ENCODE measurements at regions not wholly inside any gene's neighbourhood (a gene's known extent, or its start where the extent isn't known, plus 50 kb on each side); places are given as distances from the start of the nearest gene placed in this dataset.

GRCh38 chr2:183867206-183867605 is 731.1 kb upstream of the ZNF804A start:
- Histone ChIP-seq H3K9me3 (ENCODE audit: control extremely low read depth in 1 of 5, control insufficient read depth in 4 of 5, insufficient read depth in 2 of 5, low read depth in 1 of 5, low read length in 4 of 5) (peaks cover 0 to 3% (median 0%) of the 10 kb centered on the region in 5 experiments), H3K27me3 (replicated peaks in 2 of 5; ENCODE audit: control insufficient read depth in 4 of 5, insufficient read depth in 5 of 5, low read length in 4 of 5) (no peaks in the 10 kb centered on the region), H3K27ac (ENCODE audit: insufficient read depth in 1 of 2, low read depth in 1 of 2, low read length in 2 of 2, poor library complexity in 1 of 2, severe bottlenecking in 2 of 2) (no peak overlapping the region), H3K4me1 (ENCODE audit: control extremely low read depth in 1 of 4, control insufficient read depth in 4 of 4, insufficient read depth in 4 of 4, low read length in 3 of 4) (no peaks in the 10 kb centered on the region), H3K36me3 (ENCODE audit: control insufficient read depth in 4 of 4, insufficient read depth in 4 of 4, low read length in 3 of 4) (no peaks in the 10 kb centered on the region), H3K4me3 (ENCODE audit: control insufficient read depth in 1 of 7, extremely low read depth in 1 of 7, insufficient read depth in 4 of 7, low read depth in 2 of 7, low read length in 6 of 7) (no peak overlapping the region)
- ChIA-PET POLR2A (no interaction called here), CTCF (no interaction called here)
- DNase-seq, result no peak
- 98% methylated on average over 5 of the region's 5 CpGs for WGBS (ENCODE audit: insufficient coverage)

GRCh38 chr2:183868153-183868552 is 730.2 kb upstream of the ZNF804A start:
- CTCF ChIA-PET, result no interaction called here
- Histone ChIP-seq H3K4me3 (ENCODE audit: control insufficient read depth in 1 of 7, extremely low read depth in 1 of 7, insufficient read depth in 4 of 7, low read depth in 2 of 7, low read length in 6 of 7) (no peak overlapping the region), H3K36me3 (ENCODE audit: control insufficient read depth in 4 of 4, insufficient read depth in 4 of 4, low read length in 3 of 4) (no peaks in the 10 kb centered on the region), H3K4me1 (ENCODE audit: control extremely low read depth in 1 of 4, control insufficient read depth in 4 of 4, insufficient read depth in 4 of 4, low read length in 3 of 4) (no peaks in the 10 kb centered on the region), H3K27me3 (replicated peaks in 2 of 5; ENCODE audit: control insufficient read depth in 4 of 5, insufficient read depth in 5 of 5, low read length in 4 of 5) (no peaks in the 10 kb centered on the region), H3K9me3 (ENCODE audit: control extremely low read depth in 1 of 5, control insufficient read depth in 4 of 5, insufficient read depth in 2 of 5, low read depth in 1 of 5, low read length in 4 of 5) (peaks cover 0 to 3% (median 0%) of the 10 kb centered on the region in 5 experiments), H3K27ac (ENCODE audit: insufficient read depth in 1 of 2, low read depth in 1 of 2, low read length in 2 of 2, poor library complexity in 1 of 2, severe bottlenecking in 2 of 2) (no peak overlapping the region)
- no peak for DNase-seq
- POLR2A ChIA-PET, result no interaction called here
- WGBS (ENCODE audit: insufficient coverage), result no CpG with 5 or more reads among the region's 2 CpGs

- Histone ChIP-seq H3K9me3 (ENCODE audit: control extremely low read depth in 1 of 5, control insufficient read depth in 4 of 5, insufficient read depth in 2 of 5, low read depth in 1 of 5, low read length in 4 of 5) (peaks cover 0 to 3% (median 0%) of the 10 kb centered on the region in 5 experiments), H3K4me1 (ENCODE audit: control extremely low read depth in 1 of 4, control insufficient read depth in 4 of 4, insufficient read depth in 4 of 4, low read length in 3 of 4) (no peaks in the 10 kb centered on the region), H3K27ac (ENCODE audit: insufficient read depth in 1 of 2, low read depth in 1 of 2, low read length in 2 of 2, poor library complexity in 1 of 2, severe bottlenecking in 2 of 2) (no peak overlapping the region), H3K4me3 (ENCODE audit: control insufficient read depth in 1 of 7, extremely low read depth in 1 of 7, insufficient read depth in 4 of 7, low read depth in 2 of 7, low read length in 6 of 7) (no peak overlapping the region), H3K36me3 (ENCODE audit: control insufficient read depth in 4 of 4, insufficient read depth in 4 of 4, low read length in 3 of 4) (no peaks in the 10 kb centered on the region), H3K27me3 (replicated peaks in 2 of 5; ENCODE audit: control insufficient read depth in 4 of 5, insufficient read depth in 5 of 5, low read length in 4 of 5) (no peaks in the 10 kb centered on the region)
- no CpG with 5 or more reads among the region's 1 CpG for WGBS (ENCODE audit: insufficient coverage)
- ChIA-PET POLR2A (no interaction called here), CTCF (no interaction called here)
- DNase-seq, result no peak
Measured at GRCh38 chr2:183868707-183869106, 729.6 kb upstream of the ZNF804A start.

- Histone ChIP-seq H3K4me3 (ENCODE audit: control insufficient read depth in 1 of 7, extremely low read depth in 1 of 7, insufficient read depth in 4 of 7, low read depth in 2 of 7, low read length in 6 of 7) (no peak overlapping the region), H3K9me3 (ENCODE audit: control extremely low read depth in 1 of 5, control insufficient read depth in 4 of 5, insufficient read depth in 2 of 5, low read depth in 1 of 5, low read length in 4 of 5) (peaks cover 0 to 1% (median 0%) of the 10 kb centered on the region in 5 experiments), H3K27me3 (replicated peaks in 2 of 5; ENCODE audit: control insufficient read depth in 4 of 5, insufficient read depth in 5 of 5, low read length in 4 of 5) (no peaks in the 10 kb centered on the region), H3K27ac (ENCODE audit: insufficient read depth in 1 of 2, low read depth in 1 of 2, low read length in 2 of 2, poor library complexity in 1 of 2, severe bottlenecking in 2 of 2) (no peak overlapping the region), H3K4me1 (ENCODE audit: control extremely low read depth in 1 of 4, control insufficient read depth in 4 of 4, insufficient read depth in 4 of 4, low read length in 3 of 4) (no peaks in the 10 kb centered on the region), H3K36me3 (ENCODE audit: control insufficient read depth in 4 of 4, insufficient read depth in 4 of 4, low read length in 3 of 4) (no peaks in the 10 kb centered on the region)
- ChIA-PET CTCF (no interaction called here), POLR2A (no interaction called here)
- no peak for DNase-seq
Measured at GRCh38 chr2:183872131-183872530, 726.2 kb upstream of the ZNF804A start.

- H3K27ac ChIP-seq (ENCODE audit: insufficient read depth in 1 of 2, low read depth in 1 of 2, low read length in 2 of 2, poor library complexity in 1 of 2, severe bottlenecking in 2 of 2), result no peak overlapping the region
- POLR2A ChIA-PET, result no interaction called here
- WGBS (ENCODE audit: insufficient coverage), result no CpG with 5 or more reads among the region's 1 CpG
- H3K9me3 ChIP-seq (ENCODE audit: control extremely low read depth in 1 of 5, control insufficient read depth in 4 of 5, insufficient read depth in 2 of 5, low read depth in 1 of 5, low read length in 4 of 5), result peaks cover 0 to 3% (median 0%) of the 10 kb centered on the region in 5 experiments
- no peaks in the 10 kb centered on the region for H3K4me1 ChIP-seq (ENCODE audit: control extremely low read depth in 1 of 4, control insufficient read depth in 4 of 4, insufficient read depth in 4 of 4, low read length in 3 of 4)
- CTCF ChIA-PET, result no interaction called here
- H3K36me3 ChIP-seq (ENCODE audit: control insufficient read depth in 4 of 4, insufficient read depth in 4 of 4, low read length in 3 of 4), result no peaks in the 10 kb centered on the region
- no peak overlapping the region for H3K4me3 ChIP-seq (ENCODE audit: control insufficient read depth in 1 of 7, extremely low read depth in 1 of 7, insufficient read depth in 4 of 7, low read depth in 2 of 7, low read length in 6 of 7)
- no peaks in the 10 kb centered on the region for H3K27me3 ChIP-seq (replicated peaks in 2 of 5; ENCODE audit: control insufficient read depth in 4 of 5, insufficient read depth in 5 of 5, low read length in 4 of 5)
- DNase-seq, result no peak
Measured at GRCh38 chr2:183881978-183882377, 716.4 kb upstream of the ZNF804A start.

- POLR2A ChIA-PET, result no interaction called here
- CTCF ChIA-PET, result no interaction called here
- WGBS (ENCODE audit: insufficient coverage), result 95% methylated on average over 27 of the region's 31 CpGs
- Histone ChIP-seq H3K4me1 (ENCODE audit: control extremely low read depth in 1 of 4, control insufficient read depth in 4 of 4, insufficient read depth in 4 of 4, low read length in 3 of 4) (no peaks in the 10 kb centered on the region), H3K27me3 (replicated peaks in 2 of 5; ENCODE audit: control insufficient read depth in 4 of 5, insufficient read depth in 5 of 5, low read length in 4 of 5) (no peaks in the 10 kb centered on the region), H3K4me3 (ENCODE audit: control insufficient read depth in 1 of 7, extremely low read depth in 1 of 7, insufficient read depth in 4 of 7, low read depth in 2 of 7, low read length in 6 of 7) (no peak overlapping the region), H3K36me3 (ENCODE audit: control insufficient read depth in 4 of 4, insufficient read depth in 4 of 4, low read length in 3 of 4) (no peaks in the 10 kb centered on the region), H3K27ac (ENCODE audit: insufficient read depth in 1 of 2, low read depth in 1 of 2, low read length in 2 of 2, poor library complexity in 1 of 2, severe bottlenecking in 2 of 2) (no peak overlapping the region), H3K9me3 (ENCODE audit: control extremely low read depth in 1 of 5, control insufficient read depth in 4 of 5, insufficient read depth in 2 of 5, low read depth in 1 of 5, low read length in 4 of 5) (peaks cover 0 to 1% (median 0%) of the 10 kb centered on the region in 5 experiments)
- DNase-seq, result no peak
Measured at GRCh38 chr2:183892315-183892941, 705.9 kb upstream of the ZNF804A start.

GRCh38 chr2:183898641-183899040 is 699.7 kb upstream of the ZNF804A start:
- Histone ChIP-seq H3K27ac (ENCODE audit: insufficient read depth in 1 of 2, low read depth in 1 of 2, low read length in 2 of 2, poor library complexity in 1 of 2, severe bottlenecking in 2 of 2) (no peak overlapping the region), H3K4me1 (ENCODE audit: control extremely low read depth in 1 of 4, control insufficient read depth in 4 of 4, insufficient read depth in 4 of 4, low read length in 3 of 4) (no peaks in the 10 kb centered on the region), H3K27me3 (replicated peaks in 2 of 5; ENCODE audit: control insufficient read depth in 4 of 5, insufficient read depth in 5 of 5, low read length in 4 of 5) (no peaks in the 10 kb centered on the region), H3K9me3 (ENCODE audit: control extremely low read depth in 1 of 5, control insufficient read depth in 4 of 5, insufficient read depth in 2 of 5, low read depth in 1 of 5, low read length in 4 of 5) (peaks cover 0 to 1% (median 0%) of the 10 kb centered on the region in 5 experiments), H3K36me3 (ENCODE audit: control insufficient read depth in 4 of 4, insufficient read depth in 4 of 4, low read length in 3 of 4) (no peaks in the 10 kb centered on the region), H3K4me3 (ENCODE audit: control insufficient read depth in 1 of 7, extremely low read depth in 1 of 7, insufficient read depth in 4 of 7, low read depth in 2 of 7, low read length in 6 of 7) (no peak overlapping the region)
- POLR2A ChIA-PET, result no interaction called here
- no CpG with 5 or more reads among the region's 1 CpG for WGBS (ENCODE audit: insufficient coverage)
- CTCF ChIA-PET, result no interaction called here
- DNase-seq, result no peak

All from common myeloid progenitor, CD34-positive (primary cell).